Keratinocyte (primary cell): ENCODE measurements at regions not wholly inside any gene's neighbourhood (a gene's known extent, or its start where the extent isn't known, plus 50 kb on each side); places are given as distances from the start of the nearest gene placed in this dataset.

ENCODE experiments used
- DNase-seq: peaks from one replicate; pipeline ENCODE4 v3.0.0-alpha.2; 2011; ENCODE audit warnings: low read depth, missing footprints, low spot score
- FAIRE-seq: peaks from 2 replicates; lab custom pipeline; 2011; peaks lifted over from hg19 to GRCh38; lab: Jason Lieb, UNC
- H2AFZ ChIP-seq: 2 replicates; pipeline ENCODE4 v1.6.0; 2012; ENCODE audit warnings: low read length, control low read depth, inconsistent platforms; ENCODE audit not compliant: control insufficient read depth
- H3K27ac ChIP-seq: 2 replicates; pipeline ENCODE4 v1.5.1; 2011; ENCODE audit warnings: low read length; ENCODE audit not compliant: control insufficient read depth, insufficient read depth
- H3K27me3 ChIP-seq: 3 replicates; pipeline ENCODE4 v1.6.0; 2011; ENCODE audit warnings: low read length; ENCODE audit not compliant: control insufficient read depth, insufficient read depth; ENCODE audit errors: extremely low read depth
- H3K36me3 ChIP-seq, 2 experiments: 2 replicates in 1 of 2; 3 replicates in 1 of 2; pipeline ENCODE4 v1.5.1; 2011; ENCODE audit warnings: low read length in 2 of 2, mild to moderate bottlenecking in 1 of 2; ENCODE audit not compliant: control insufficient read depth in 2 of 2, insufficient read depth in 2 of 2; ENCODE audit errors: extremely low read depth in 1 of 2
- H3K4me1 ChIP-seq: 3 replicates; pipeline ENCODE4 v1.5.1; 2011; ENCODE audit warnings: low read length; ENCODE audit not compliant: control insufficient read depth, insufficient read depth; ENCODE audit errors: extremely low read depth
- H3K4me2 ChIP-seq: 3 replicates; pipeline ENCODE4 v1.6.0; 2011; ENCODE audit warnings: low read depth, low read length; ENCODE audit not compliant: control insufficient read depth, insufficient read depth; ENCODE audit errors: extremely low read depth
- H3K4me3 ChIP-seq, 3 experiments: fragments of 200-600 bp in 1 of 3; sonication (generic) in 1 of 3; 2 replicates in 2 of 3; 3 replicates in 1 of 3; pipeline ENCODE4 v1.5.1; 2011 to 2016; ENCODE audit warnings: low read length in 3 of 3, mild to moderate bottlenecking in 3 of 3, control low read depth in 2 of 3, inconsistent platforms in 1 of 3, low read depth in 1 of 3, mixed read lengths in 1 of 3, mixed run types in 1 of 3, moderate library complexity in 1 of 3; ENCODE audit not compliant: control insufficient read depth in 2 of 3, insufficient read depth in 2 of 3; ENCODE audit errors: extremely low read depth in 1 of 3
- H3K79me2 ChIP-seq: 2 replicates; pipeline ENCODE4 v1.6.0; 2012; ENCODE audit warnings: low read length; ENCODE audit not compliant: control insufficient read depth, insufficient read depth
- H3K9ac ChIP-seq: 3 replicates; pipeline ENCODE4 v1.6.0; 2011; ENCODE audit warnings: low read length; ENCODE audit not compliant: control insufficient read depth, insufficient read depth; ENCODE audit errors: extremely low read depth
- H3K9me1 ChIP-seq: 3 replicates; pipeline ENCODE4 v1.6.0; 2011; ENCODE audit warnings: low read length; ENCODE audit not compliant: control insufficient read depth, insufficient read depth; ENCODE audit errors: extremely low read depth
- H3K9me3 ChIP-seq: 2 replicates; pipeline ENCODE4 v1.5.1; 2012; ENCODE audit warnings: low read depth, low read length; ENCODE audit not compliant: control insufficient read depth
- H4K20me1 ChIP-seq: 3 replicates; pipeline ENCODE4 v1.6.0; 2011; ENCODE audit warnings: low read length; ENCODE audit not compliant: control insufficient read depth, insufficient read depth; ENCODE audit errors: extremely low read depth
- EZH2 ChIP-seq: IDR thresholded peaks from one replicate; pipeline ENCODE4 v1.6.1; 2012; ENCODE audit warnings: inconsistent platforms, mild to moderate bottlenecking, low read length, moderate library complexity
- dilution Hi-C: fragments of 300-500 bp; cut with MboI; formaldehyde crosslinking; loops from one replicate; pipeline ENCODE4 v1.7.0; 2020; ENCODE audit warnings: low sequenced_read_pairs; ENCODE audit not compliant: extremely low pct_ligation_motif_present
- TF ChIP-seq, protein P1 (sequence below), 3 experiments: IDR thresholded peaks in 1 of 3; conservative IDR thresholded peaks in 1 of 3; optimal IDR thresholded peaks in 1 of 3; 2 replicates in 2 of 3; 3 replicates in 1 of 3; pipeline versions ENCODE3 to v1.5.1; 2011; ENCODE audit warnings: low read length in 3 of 3, mild to moderate bottlenecking in 3 of 3, moderate library complexity in 2 of 3, control low read depth in 1 of 3, inconsistent platforms in 1 of 3; ENCODE audit not compliant: insufficient read depth in 2 of 3; ENCODE audit errors: extremely low read depth in 1 of 3

DNA sequence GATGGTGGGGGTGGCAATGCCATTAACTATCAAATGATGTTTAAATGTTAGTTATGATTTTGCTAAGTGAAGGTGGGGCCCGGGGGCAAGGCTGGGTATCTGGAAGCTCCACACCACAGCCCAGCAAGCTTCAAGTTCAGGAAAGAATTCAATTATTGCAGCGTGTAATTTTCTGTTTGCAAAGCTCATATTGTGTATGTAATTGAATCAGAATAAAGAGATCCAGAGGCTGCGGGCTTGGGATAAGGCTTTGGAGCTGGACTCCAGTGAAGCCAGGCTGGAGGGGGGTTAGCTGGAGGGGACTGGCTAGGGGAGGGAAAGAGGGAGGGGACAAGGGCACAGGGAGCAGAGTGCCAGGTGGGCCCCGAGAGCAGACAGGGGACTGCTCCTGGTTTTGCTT, 557.1 kb upstream of the CADM1 start:
- no peaks in the 10 kb centered on the region for H3K79me2 ChIP-seq
- H3K4me2 ChIP-seq, result no peak overlapping the region
- no peak overlapping the region for H3K27ac ChIP-seq
- no peak for FAIRE-seq
- no peak overlapping the region for H2AFZ ChIP-seq
- dilution Hi-C loops, result no loop called here
- no peak overlapping the region for H3K9ac ChIP-seq
- H3K27me3 ChIP-seq, result peaks cover 8% of the 10 kb centered on the region
- no peak for DNase-seq
- H3K9me3 ChIP-seq, result no peaks in the 10 kb centered on the region
- H3K9me1 ChIP-seq, result no peaks in the 10 kb centered on the region
- H3K4me3 ChIP-seq, result no peak overlapping the region
- H3K36me3 ChIP-seq, result no peaks in the 10 kb centered on the region
- no peaks in the 10 kb centered on the region for H4K20me1 ChIP-seq
- TF ChIP-seq, protein P1, sequence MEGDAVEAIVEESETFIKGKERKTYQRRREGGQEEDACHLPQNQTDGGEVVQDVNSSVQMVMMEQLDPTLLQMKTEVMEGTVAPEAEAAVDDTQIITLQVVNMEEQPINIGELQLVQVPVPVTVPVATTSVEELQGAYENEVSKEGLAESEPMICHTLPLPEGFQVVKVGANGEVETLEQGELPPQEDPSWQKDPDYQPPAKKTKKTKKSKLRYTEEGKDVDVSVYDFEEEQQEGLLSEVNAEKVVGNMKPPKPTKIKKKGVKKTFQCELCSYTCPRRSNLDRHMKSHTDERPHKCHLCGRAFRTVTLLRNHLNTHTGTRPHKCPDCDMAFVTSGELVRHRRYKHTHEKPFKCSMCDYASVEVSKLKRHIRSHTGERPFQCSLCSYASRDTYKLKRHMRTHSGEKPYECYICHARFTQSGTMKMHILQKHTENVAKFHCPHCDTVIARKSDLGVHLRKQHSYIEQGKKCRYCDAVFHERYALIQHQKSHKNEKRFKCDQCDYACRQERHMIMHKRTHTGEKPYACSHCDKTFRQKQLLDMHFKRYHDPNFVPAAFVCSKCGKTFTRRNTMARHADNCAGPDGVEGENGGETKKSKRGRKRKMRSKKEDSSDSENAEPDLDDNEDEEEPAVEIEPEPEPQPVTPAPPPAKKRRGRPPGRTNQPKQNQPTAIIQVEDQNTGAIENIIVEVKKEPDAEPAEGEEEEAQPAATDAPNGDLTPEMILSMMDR (optimal IDR thresholded peaks at IDR 0.05 in 1 of 3, IDR thresholded peaks at IDR 0.05 in 1 of 3, conservative IDR thresholded peaks at IDR 0.05 in 1 of 3; ENCODE audit: extremely low read depth in 1 of 3, insufficient read depth in 2 of 3, low read length in 3 of 3), result no peak
- TF ChIP-seq EZH2, result no peak
- H3K4me1 ChIP-seq, result no peaks in the 10 kb centered on the region

DNA sequence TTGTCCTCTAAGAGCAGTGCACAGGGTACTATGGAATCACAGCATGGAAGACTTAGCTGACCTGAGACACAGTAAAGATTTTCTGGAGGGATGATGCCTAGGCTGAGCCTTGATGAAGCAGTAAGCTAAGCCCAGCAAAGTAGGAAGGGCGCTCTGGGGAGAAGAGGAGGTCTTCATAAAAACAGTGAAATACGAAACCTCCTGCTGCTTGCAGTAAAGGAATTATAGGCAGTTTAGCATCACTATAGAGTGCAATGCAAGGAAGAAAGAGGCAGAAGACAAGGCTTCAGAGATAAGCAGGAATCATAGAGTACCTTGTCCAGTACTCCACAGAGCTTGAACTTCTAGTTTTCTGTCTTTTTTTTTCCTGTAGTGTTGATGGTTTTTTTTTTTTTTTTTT, 555.7 kb upstream of the CADM1 start:
- DNase-seq, result no peak
- Histone ChIP-seq H3K4me2 (no peak overlapping the region), H3K9me3 (no peaks in the 10 kb centered on the region), H3K27ac (no peak overlapping the region), H3K4me3 (no peak overlapping the region), H3K36me3 (no peaks in the 10 kb centered on the region), H3K27me3 (peaks cover 8% of the 10 kb centered on the region), H4K20me1 (no peaks in the 10 kb centered on the region), H2AFZ (no peak overlapping the region), H3K9ac (no peak overlapping the region), H3K79me2 (no peaks in the 10 kb centered on the region), H3K9me1 (no peaks in the 10 kb centered on the region), H3K4me1 (no peaks in the 10 kb centered on the region)
- no peak for FAIRE-seq
- TF ChIP-seq, protein P1 (optimal IDR thresholded peaks at IDR 0.05 in 1 of 3, IDR thresholded peaks at IDR 0.05 in 1 of 3, conservative IDR thresholded peaks at IDR 0.05 in 1 of 3; ENCODE audit: extremely low read depth in 1 of 3, insufficient read depth in 2 of 3, low read length in 3 of 3), result no peak
- TF ChIP-seq EZH2, result no peak
- dilution Hi-C loops, result no loop called here
